GM18507 (cell line): ENCODE measurements at regions not wholly inside any gene's neighbourhood (a gene's known extent, or its start where the extent isn't known, plus 50 kb on each side); places are given as distances from the start of the nearest gene placed in this dataset.
"Not testable (repeated sequence)": the region's sequence is repeated elsewhere in the genome, so short reads cannot be mapped to it uniquely, and the experiment has no call there.

Experiments used
- DNase-seq: peaks from one replicate; pipeline ENCODE4 v3.0.0; 2011; ENCODE audit warnings: low read depth; ENCODE audit not compliant: insufficient read length; ENCODE audit errors: extremely low spot score
- FAIRE-seq: peaks from 2 replicates; lab custom pipeline; 2011; peaks lifted over from hg19 to GRCh38; lab: Jason Lieb, UNC

DNA sequence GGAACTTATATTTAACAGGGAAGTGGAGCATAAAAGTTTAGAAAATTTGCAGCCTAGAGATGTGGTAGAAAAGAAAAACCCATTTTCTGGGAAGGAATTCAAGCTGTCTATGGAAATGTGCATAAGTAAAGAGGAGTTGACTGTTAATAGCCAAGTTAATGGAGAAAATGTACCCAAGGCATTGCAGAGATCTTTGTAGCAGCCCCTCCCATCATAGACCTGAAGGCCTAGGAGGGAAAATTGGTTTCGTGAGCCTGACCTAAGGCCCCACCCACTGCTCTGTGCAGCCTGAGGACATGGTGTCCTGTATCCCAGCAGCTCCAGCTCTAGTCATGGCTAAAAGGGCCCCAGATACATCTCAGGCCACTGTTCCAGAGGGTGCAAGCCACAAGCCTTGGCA is 772.4 kb upstream of the RIOK2 start:
- DNase-seq (no peak), FAIRE-seq (no peak)

GRCh38 chr5:97967292-97967691 is 784.2 kb upstream of the RIOK2 start:
- no peak for FAIRE-seq

DNA sequence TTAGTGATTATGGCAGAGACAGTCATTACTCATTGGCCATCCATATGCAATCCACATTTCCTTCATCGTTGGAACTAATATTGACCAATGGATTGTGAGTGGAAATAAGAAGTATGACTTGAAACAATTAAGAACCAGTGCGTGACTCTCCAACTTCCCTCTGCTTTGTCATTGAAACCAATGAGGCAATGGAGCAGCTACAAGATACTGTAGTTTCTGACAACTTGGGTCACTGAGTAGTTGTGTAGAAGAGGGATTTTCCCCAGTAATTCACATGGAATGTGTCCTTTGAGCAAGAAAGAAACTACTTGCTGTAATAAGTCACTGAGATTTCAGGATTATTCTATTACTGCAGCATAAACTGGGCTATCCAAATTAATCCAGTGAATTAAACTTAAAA is 785.3 kb upstream of the RIOK2 start:
- no peak for FAIRE-seq
- no peak for DNase-seq

More at GRCh38 chr5:97967292-97967691, 784.2 kb upstream of the RIOK2 start:
- DNase-seq, result no peak

DNA sequence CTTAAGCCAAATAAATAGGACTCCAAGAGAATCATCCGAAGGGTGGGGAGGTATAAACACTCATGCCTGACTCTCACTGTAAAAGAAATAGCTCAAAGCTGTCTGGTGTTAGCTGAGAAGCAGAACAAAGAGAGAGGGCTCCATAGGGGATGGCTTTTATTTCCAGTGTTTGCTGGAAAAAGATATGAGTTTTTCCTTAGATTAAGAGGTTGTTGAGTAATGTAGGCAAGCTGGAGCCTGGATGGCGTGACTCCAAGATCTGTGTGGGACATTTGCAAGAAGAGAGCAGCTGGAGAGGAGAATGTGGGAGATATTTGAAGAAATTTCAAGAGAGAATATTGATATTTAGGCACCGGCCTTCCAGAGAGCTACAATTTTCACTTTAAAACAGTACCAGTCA is 793.7 kb upstream of the RGMB start:
- no peak for FAIRE-seq
- no peak for DNase-seq

DNA sequence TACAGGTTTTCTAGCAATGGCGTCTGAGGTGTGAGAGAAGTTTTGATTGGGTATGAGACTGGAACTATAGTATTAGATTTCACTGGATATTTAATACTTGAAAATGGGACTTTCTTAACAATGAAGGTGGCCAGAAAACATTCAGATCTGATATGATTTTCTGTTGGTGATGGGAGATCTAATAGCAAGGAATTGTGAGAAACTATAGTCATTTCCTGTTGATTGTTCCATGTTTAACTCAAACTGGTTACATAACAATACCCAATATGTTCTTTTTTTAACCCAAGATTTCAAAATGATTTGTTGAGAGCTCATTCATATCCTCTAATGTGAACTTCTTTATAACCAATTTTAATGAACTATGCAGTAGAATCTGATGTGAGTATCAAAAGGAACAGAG is 793.2 kb upstream of the RGMB start:
- no peak for DNase-seq
- no peak for FAIRE-seq

DNA sequence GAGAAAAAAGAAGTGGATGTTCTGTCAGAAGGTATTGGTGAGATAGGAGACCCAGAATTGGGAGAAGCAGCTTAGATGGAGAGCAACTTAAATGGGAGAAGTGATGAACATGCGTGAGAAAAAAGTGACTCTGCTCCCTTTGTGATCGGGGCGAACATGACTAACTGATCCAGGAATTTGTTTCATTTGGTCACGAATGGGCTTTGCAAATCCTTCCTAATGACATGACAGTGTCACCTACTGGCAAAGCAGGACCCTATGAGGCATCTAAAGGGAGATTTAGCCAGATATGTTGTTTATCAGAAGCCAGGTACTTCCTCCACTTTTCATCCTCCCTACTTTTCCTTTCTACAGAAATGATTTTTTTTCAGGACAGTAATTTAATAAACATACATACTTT is 787.4 kb upstream of the RGMB start:
- FAIRE-seq (no peak), DNase-seq (no peak)

DNA sequence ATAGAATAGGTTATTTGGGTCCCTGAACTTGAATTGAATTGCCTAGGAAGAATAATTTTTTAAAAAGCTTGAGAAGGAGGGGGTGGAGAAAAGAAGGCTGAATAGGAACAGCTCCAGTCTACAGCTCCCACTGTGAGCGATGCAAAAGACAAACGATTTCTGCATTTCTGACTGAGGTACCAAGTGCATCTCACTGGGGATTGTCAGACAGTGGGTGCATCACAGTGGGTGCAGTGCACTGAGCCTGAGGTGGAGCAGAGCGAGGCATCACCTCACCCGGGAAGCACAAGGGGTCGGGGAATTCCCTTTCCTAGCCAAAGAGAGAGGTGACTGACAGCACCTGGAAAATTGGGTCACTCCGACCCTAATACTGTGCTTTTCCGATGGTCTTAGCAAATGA is 782.2 kb upstream of the RGMB start:
- DNase-seq (no peak), FAIRE-seq (no peak)

- DNase-seq (no peak), FAIRE-seq (no peak)
These were observed 774.5 kb upstream of the RGMB start for GRCh38 chr5:97998941-97999340.

DNA sequence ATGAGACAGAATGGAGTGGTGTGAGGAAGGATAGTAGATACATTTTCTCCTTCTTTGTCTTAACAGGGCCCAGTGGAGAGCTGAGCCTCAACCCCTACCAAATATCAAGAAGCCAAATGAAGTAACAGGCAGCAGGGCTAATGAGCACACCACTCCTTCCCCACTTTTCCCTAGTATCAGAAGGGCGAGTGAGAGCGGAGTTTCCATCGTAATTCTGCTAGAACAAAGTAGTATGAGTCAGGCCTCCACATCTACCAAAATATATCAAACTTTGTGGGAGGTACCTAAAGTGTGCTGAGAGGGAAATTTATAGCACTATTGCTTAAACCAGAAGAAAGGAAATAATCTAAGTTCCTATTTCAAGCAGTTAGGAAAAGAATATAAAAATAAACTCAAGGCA is 769.0 kb upstream of the RGMB start:
- DNase-seq (no peak), FAIRE-seq (no peak)

DNA sequence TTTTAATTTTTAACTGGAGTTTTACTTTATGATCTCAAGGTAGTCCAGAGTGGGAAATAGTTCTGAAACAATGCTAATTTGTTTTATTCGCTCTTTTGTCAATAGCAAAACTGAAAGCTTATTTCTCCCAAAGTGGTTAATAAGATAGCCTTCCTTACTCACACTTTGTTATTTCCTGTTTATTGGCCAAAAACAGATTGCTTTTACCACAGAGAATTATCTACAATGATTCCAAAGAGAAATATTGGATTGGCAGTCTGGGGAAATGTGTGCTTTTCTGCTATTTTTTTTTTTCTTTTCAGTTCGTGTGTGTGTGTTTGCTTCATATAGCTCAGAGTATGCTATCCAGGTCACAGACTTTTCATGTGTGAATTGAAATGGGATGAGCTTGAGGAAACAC is 756.7 kb upstream of the RGMB start:
- FAIRE-seq (no peak), DNase-seq (no peak)

- not testable (repeated sequence) for FAIRE-seq
These were observed 743.2 kb upstream of the RGMB start for GRCh38 chr5:98030273-98030672.

GRCh38 chr5:98031036-98031435 is 742.4 kb upstream of the RGMB start:
- DNase-seq, FAIRE-seq: not testable (repeated sequence)

More at GRCh38 chr5:98030273-98030672, 743.2 kb upstream of the RGMB start:
- not testable (repeated sequence) for DNase-seq

DNA sequence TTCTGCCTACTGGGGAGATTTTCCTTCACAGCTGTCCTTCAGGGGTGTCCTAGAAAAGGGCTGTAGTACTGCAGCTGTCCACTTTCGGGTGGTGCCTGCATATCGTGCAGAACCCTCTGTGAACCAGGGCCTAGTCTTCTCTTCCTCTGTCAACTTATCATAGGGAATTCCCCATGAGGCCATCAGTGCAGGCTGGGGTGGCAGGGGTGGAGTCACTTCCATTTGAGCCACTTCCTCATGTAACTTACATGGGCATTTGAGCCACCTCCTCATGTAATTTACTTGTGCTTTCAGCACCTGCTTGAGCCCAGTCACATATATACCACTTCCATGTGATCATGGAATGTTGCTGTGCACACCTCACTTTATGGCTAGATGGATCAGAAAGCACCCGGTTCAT is 742.0 kb upstream of the RGMB start:
- FAIRE-seq (no peak), DNase-seq (no peak)

DNA sequence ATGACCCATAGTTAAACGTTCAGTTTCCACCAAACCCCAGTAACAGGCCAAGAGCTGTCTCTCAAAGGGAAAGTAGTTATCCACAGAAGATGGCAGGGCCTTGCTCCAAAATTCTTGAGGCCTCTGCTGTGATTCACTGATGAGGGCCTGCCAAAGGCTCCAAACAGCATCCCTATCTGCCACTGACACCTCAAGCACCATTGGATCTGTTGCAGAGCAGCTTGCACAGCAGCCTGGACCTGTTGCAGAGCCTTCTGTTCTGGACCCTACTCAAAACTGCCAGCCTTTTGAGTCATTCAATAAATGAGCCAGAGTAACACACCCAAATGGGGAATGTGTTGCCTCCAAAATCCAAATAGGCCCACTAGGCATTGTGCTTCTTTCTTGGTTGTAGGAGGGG is 741.5 kb upstream of the RGMB start:
- no peak for FAIRE-seq
- no peak for DNase-seq

DNA sequence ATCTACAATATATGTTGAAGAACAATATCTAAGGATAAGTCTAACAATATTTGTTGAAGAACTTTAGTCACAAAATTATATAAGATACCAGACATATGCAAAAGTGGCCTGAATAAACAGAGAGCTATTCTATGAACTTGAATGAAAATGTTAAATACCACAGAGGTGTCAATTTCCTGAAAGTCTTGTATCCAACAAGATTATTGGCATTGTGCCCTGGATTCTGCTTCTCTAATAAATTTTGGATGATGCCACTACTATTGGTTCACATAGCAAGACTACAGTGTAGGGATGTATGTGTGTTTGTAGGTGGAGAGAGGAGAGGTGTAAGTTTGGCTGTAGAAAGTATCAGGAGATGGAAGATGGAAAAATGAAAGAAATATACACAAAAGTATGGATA is 731.8 kb upstream of the RGMB start:
- DNase-seq (no peak), FAIRE-seq (no peak)

GRCh38 chr5:98042521-98042920 is 730.9 kb upstream of the RGMB start:
- FAIRE-seq (no peak), DNase-seq (no peak)

DNA sequence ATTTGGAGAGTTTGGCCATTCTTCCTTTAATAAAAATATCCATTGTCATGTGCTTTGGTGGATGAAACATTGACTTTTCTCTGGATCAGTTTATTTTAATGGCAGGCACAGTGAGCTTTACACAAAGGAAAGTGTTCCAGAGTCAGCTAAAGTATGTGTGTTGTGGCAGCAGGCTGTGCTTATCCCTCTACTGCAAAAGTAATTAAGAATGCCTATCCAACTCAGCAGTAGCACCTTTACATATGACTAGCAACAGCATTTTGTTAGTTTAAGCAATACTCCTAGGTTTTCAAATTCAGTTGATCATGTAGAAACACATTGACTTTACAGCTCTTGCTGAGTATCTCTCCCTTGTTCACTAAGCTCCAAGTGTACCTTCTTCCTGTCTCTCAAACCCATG is 730.5 kb upstream of the RGMB start:
- FAIRE-seq (no peak), DNase-seq (no peak)

DNA sequence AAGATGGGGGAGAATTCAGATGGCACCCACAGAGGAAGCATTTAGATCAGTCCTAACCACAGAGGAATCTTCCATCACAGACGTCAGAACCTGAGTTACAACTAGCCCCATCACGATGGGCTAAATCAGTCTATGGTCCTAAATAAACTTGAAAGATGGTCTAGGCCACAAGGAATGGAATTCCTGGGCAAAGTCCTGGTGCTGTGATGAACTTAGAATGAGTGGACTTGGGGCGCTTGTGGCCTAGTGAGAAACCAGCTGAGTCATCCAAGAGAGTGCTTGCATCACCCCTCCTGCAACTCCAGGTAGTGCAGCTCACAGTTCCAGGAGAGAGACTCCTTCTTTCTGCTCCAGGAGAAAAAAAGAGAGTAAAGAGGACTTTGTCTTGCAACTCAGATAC is 722.9 kb upstream of the RGMB start:
- FAIRE-seq (no peak), DNase-seq (no peak)

GRCh38 chr5:98053170-98053569 is 720.3 kb upstream of the RGMB start:
- no peak for FAIRE-seq
- no peak for DNase-seq

DNA sequence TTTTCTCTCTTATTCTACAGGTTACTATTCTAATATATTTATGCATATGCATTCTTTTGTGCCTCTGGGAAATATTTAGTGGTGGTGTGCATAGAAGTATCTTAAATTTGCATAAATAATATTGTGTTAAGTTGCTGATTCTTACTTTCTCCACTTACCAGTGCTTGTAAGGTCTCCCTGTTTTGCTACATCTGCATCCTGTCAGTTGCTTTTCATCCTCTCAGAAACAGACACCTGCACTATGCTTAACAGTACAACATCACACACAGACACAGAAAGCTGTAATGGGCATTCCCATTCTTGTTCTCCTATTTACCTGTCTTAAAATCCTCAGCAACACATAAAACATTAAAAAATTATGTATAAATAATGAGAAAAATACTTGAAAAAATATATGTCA is 713.3 kb upstream of the RGMB start:
- FAIRE-seq (no peak), DNase-seq (no peak)

DNA sequence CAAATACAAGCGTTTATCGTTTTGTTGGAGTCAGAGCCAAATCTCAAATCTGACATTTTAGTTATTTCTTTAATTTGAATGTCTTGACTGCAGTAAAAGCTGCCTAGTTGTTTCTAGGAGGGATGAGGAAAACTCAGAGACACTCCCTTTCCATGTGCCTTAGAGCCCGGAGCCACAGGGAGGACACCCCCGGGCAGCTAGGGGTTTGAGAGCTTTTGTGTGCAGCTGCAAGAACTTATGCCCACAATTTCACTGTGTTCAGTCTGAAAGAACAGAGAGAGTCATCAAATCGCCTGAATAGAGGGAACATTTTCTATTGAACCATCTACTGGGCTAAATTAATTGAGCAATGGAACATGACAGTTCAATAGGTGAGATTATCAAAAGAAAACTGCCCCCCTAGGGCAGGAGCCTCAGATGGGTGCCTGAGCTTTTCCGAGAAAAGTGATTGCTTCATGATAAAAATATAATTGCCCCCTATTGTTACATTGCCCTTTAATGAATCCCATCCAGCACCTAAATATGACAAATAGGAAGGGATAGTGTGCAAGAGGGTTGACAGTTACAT is 709.3 kb upstream of the RGMB start:
- DNase-seq (no peak), FAIRE-seq (no peak)

GRCh38 chr5:98065261-98065909 is 708.1 kb upstream of the RGMB start:
- no peak for DNase-seq
- no peak for FAIRE-seq
